ENCODE measurements at regions not wholly inside any gene's neighbourhood (a gene's known extent, or its start where the extent isn't known, plus 50 kb on each side); places are given as distances from the start of the nearest gene placed in this dataset.

DNA sequence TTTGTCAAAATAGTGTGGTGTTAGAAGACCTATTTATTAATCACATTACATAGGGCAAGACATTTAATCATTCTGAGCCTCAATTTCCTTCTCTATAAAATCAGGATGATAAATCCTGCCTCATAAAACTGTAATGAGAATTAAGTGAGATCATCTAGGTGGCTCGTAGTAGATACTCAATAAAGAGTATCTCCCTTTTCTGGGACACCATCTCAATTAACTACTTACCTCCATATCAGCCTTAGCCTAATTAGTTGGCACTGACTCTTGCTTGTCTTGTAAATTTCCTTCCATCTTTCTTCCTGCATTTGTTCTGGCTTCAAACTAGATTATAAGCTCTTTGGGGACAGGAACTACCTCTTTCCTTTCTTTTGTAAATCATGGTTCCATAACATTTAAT lies 102.6 kb upstream of the TNR start:
- no peaks in the 10 kb centered on the region for H3K36me3 ChIP-seq (replicated peaks; ENCODE audit: low read depth, low read length)
- H2AFZ ChIP-seq (ENCODE audit: low read depth, low read length): no peak overlapping the region
- H3K9me3 ChIP-seq (ENCODE audit: insufficient read depth, low read length): no peaks in the 10 kb centered on the region
- H3K79me2 ChIP-seq (ENCODE audit: low read length): no peaks in the 10 kb centered on the region
- peaks cover 55% of the 10 kb centered on the region for H3K27me3 ChIP-seq (ENCODE audit: low read depth, low read length)
- H4K20me1 ChIP-seq (ENCODE audit: insufficient read depth, low read length): no peaks in the 10 kb centered on the region
- H3K9ac ChIP-seq (ENCODE audit: low read length): no peak overlapping the region
- H3K4me1 ChIP-seq (ENCODE audit: low read length): no peaks in the 10 kb centered on the region
- H3K27ac ChIP-seq (ENCODE audit: low read length): no peak overlapping the region
- H3K4me2 ChIP-seq (ENCODE audit: low read length): no peak overlapping the region
- no peak overlapping the region for H3K4me3 ChIP-seq (ENCODE audit: low read length)
- TF ChIP-seq EZH2phosphoT487 (IDR thresholded peaks at IDR 0.05; ENCODE audit: low read depth): no peak
- no peak for TF ChIP-seq CTCF (IDR thresholded peaks at IDR 0.05; ENCODE audit: low read depth, low read length)

GRCh38 chr1:175845338-175845737 lies 101.9 kb upstream of the TNR start:
- H3K4me2 ChIP-seq (ENCODE audit: low read length): no peak overlapping the region
- no peaks in the 10 kb centered on the region for H3K79me2 ChIP-seq (ENCODE audit: low read length)
- H3K36me3 ChIP-seq (replicated peaks; ENCODE audit: low read depth, low read length): no peaks in the 10 kb centered on the region
- no peak overlapping the region for H3K4me3 ChIP-seq (ENCODE audit: low read length)
- no peaks in the 10 kb centered on the region for H3K9me3 ChIP-seq (ENCODE audit: insufficient read depth, low read length)
- H4K20me1 ChIP-seq (ENCODE audit: insufficient read depth, low read length): no peaks in the 10 kb centered on the region
- TF ChIP-seq CTCF (IDR thresholded peaks at IDR 0.05; ENCODE audit: low read depth, low read length) (no peak), EZH2phosphoT487 (IDR thresholded peaks at IDR 0.05; ENCODE audit: low read depth) (no peak)
- H3K27ac ChIP-seq (ENCODE audit: low read length): no peak overlapping the region
- no peaks in the 10 kb centered on the region for H3K4me1 ChIP-seq (ENCODE audit: low read length)
- H2AFZ ChIP-seq (ENCODE audit: low read depth, low read length): no peak overlapping the region
- peaks cover 60% of the 10 kb centered on the region for H3K27me3 ChIP-seq (ENCODE audit: low read depth, low read length)
- H3K9ac ChIP-seq (ENCODE audit: low read length): no peak overlapping the region

DNA sequence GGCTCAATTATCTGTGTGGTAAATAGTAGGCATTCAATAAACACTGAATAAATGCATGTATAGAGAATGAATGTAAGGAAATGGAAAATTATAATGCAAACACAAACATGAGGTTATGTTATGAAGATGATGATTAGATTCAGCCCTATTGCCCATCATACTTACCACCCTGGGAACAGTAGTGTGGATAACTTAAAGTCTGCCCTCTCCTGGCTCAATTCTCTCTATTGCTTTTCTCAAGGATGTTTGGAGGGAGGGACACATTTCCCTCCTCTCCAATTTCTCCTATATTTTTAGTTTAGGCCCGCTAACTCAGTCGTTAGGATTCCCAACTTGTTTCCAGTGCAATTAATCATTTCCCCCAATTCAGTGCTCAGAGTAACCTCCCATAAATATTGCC lies 101.5 kb upstream of the TNR start:
- H3K9ac ChIP-seq (ENCODE audit: low read length): no peak overlapping the region
- no peaks in the 10 kb centered on the region for H4K20me1 ChIP-seq (ENCODE audit: insufficient read depth, low read length)
- H2AFZ ChIP-seq (ENCODE audit: low read depth, low read length): no peak overlapping the region
- no peak overlapping the region for H3K27ac ChIP-seq (ENCODE audit: low read length)
- no peaks in the 10 kb centered on the region for H3K79me2 ChIP-seq (ENCODE audit: low read length)
- H3K9me3 ChIP-seq (ENCODE audit: insufficient read depth, low read length): no peaks in the 10 kb centered on the region
- H3K36me3 ChIP-seq (replicated peaks; ENCODE audit: low read depth, low read length): no peaks in the 10 kb centered on the region
- H3K27me3 ChIP-seq (ENCODE audit: low read depth, low read length): peaks cover 64% of the 10 kb centered on the region
- no peak overlapping the region for H3K4me3 ChIP-seq (ENCODE audit: low read length)
- TF ChIP-seq CTCF (IDR thresholded peaks at IDR 0.05; ENCODE audit: low read depth, low read length): no peak
- no peak for TF ChIP-seq EZH2phosphoT487 (IDR thresholded peaks at IDR 0.05; ENCODE audit: low read depth)
- no peaks in the 10 kb centered on the region for H3K4me1 ChIP-seq (ENCODE audit: low read length)
- no peak overlapping the region for H3K4me2 ChIP-seq (ENCODE audit: low read length)

DNA sequence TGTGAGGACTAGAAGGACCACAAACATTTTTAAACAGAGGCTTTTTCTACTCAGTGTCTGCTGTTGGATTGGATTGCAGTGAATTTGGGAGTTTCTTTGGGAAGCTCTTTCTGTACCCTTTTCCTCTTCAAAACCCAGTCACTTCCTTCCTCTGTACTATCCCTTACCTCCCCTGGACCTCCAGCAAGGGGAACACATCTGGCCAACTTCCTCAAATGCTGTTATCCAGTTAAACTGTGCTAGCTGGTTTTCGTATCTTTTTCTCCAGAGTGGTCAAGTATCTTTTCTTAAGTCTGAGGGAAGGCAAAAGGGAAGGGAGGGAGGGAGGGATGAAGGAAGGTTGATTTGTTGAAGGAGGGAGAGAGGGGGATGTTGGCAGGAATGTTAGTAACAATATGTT lies 99.2 kb upstream of the TNR start:
- H3K9me3 ChIP-seq (ENCODE audit: insufficient read depth, low read length): no peaks in the 10 kb centered on the region
- no peak for TF ChIP-seq EZH2phosphoT487 (IDR thresholded peaks at IDR 0.05; ENCODE audit: low read depth)
- TF ChIP-seq CTCF (IDR thresholded peaks at IDR 0.05; ENCODE audit: low read depth, low read length): no peak
- no peaks in the 10 kb centered on the region for H3K36me3 ChIP-seq (replicated peaks; ENCODE audit: low read depth, low read length)
- no peaks in the 10 kb centered on the region for H3K4me1 ChIP-seq (ENCODE audit: low read length)
- H4K20me1 ChIP-seq (ENCODE audit: insufficient read depth, low read length): no peaks in the 10 kb centered on the region
- no peak overlapping the region for H3K4me3 ChIP-seq (ENCODE audit: low read length)
- no peak overlapping the region for H3K27ac ChIP-seq (ENCODE audit: low read length)
- no peak overlapping the region for H2AFZ ChIP-seq (ENCODE audit: low read depth, low read length)
- no peaks in the 10 kb centered on the region for H3K79me2 ChIP-seq (ENCODE audit: low read length)
- H3K4me2 ChIP-seq (ENCODE audit: low read length): no peak overlapping the region
- peaks cover 57% of the 10 kb centered on the region for H3K27me3 ChIP-seq (ENCODE audit: low read depth, low read length)
- no peak overlapping the region for H3K9ac ChIP-seq (ENCODE audit: low read length)
